OCI-LY1 (cell line): ENCODE measurements at regions not wholly inside any gene's neighbourhood (a gene's known extent, or its start where the extent isn't known, plus 50 kb on each side); places are given as distances from the start of the nearest gene placed in this dataset.

ENCODE experiments used
- H2AFZ ChIP-seq: fragments of 200-600 bp; sonication (generic), shearing (Covaris generic); 2 replicates; pipeline ENCODE4 v1.6.0; 2014; ENCODE audit warnings: antibody characterized with exemption, mild to moderate bottlenecking, low read length
- H3F3A ChIP-seq: fragments of 200-600 bp; sonication (generic), shearing (Covaris generic); 2 replicates; pipeline ENCODE4 v1.6.0; 2014; ENCODE audit warnings: mild to moderate bottlenecking, antibody characterized with exemption, low read length, moderate library complexity; ENCODE audit not compliant: insufficient read depth
- H3K27ac ChIP-seq: fragments of 200-600 bp; sonication (generic); 2 replicates; pipeline ENCODE4 v1.5.1; 2014; ENCODE audit warnings: low read length, mixed run types, mild to moderate bottlenecking, low read depth; ENCODE audit not compliant: poor library complexity, severe bottlenecking
- H3K27me3 ChIP-seq: fragments of 200-600 bp; sonication (generic); 2 replicates; pipeline ENCODE4 v1.6.0; 2014; ENCODE audit warnings: antibody characterized with exemption, mild to moderate bottlenecking, low read length, moderate library complexity; ENCODE audit not compliant: insufficient read depth
- H3K36me3 ChIP-seq: fragments of 200-600 bp; sonication (generic); 2 replicates; pipeline ENCODE4 v1.6.1; 2014; ENCODE audit warnings: mild to moderate bottlenecking, antibody characterized with exemption, low read length, moderate library complexity, mixed read lengths; ENCODE audit not compliant: insufficient read depth
- H3K4me1 ChIP-seq: fragments of 200-600 bp; sonication (generic); 2 replicates; pipeline ENCODE4 v1.5.1; 2014; ENCODE audit warnings: mild to moderate bottlenecking, low read length, moderate library complexity; ENCODE audit not compliant: insufficient read depth, severe bottlenecking
- H3K4me2 ChIP-seq: fragments of 200-600 bp; sonication (generic), shearing (Covaris generic); 2 replicates; pipeline ENCODE4 v1.6.1; 2014; ENCODE audit warnings: low read length
- H3K4me3 ChIP-seq: fragments of 200-600 bp; sonication (generic); 2 replicates; pipeline ENCODE4 v1.5.1; 2014; ENCODE audit warnings: low read length, low read depth, mild to moderate bottlenecking, mixed read lengths; ENCODE audit not compliant: poor library complexity, severe bottlenecking
- H3K79me2 ChIP-seq: fragments of 200-600 bp; shearing (Covaris generic); 2 replicates; pipeline ENCODE4 v1.6.1; 2016; ENCODE audit warnings: mixed run types, low read length, mixed read lengths; ENCODE audit not compliant: insufficient read depth
- H3K9ac ChIP-seq: fragments of 200-600 bp; sonication (generic), shearing (Covaris generic); 2 replicates; pipeline ENCODE4 v1.6.1; 2014; ENCODE audit warnings: mild to moderate bottlenecking, low read length, mixed read lengths
- H3K9me2 ChIP-seq: fragments of 200-600 bp; sonication (generic), shearing (Covaris generic); 2 replicates; pipeline ENCODE4 v1.6.1; 2014; ENCODE audit warnings: low read depth, mild to moderate bottlenecking, low read length, mixed read lengths
- H3K9me3 ChIP-seq: fragments of 200-600 bp; shearing (Covaris generic); 2 replicates; pipeline ENCODE4 v1.6.1; 2014; ENCODE audit warnings: low read length, mixed read lengths
- H4K20me1 ChIP-seq: fragments of 200-600 bp; sonication (generic), shearing (Covaris generic); 2 replicates; pipeline ENCODE4 v1.6.0; 2016; ENCODE audit warnings: mild to moderate bottlenecking, low read length; ENCODE audit not compliant: insufficient read depth
- CTCF ChIP-seq: fragments of 200-600 bp; sonication (generic), shearing (Covaris generic); IDR thresholded peaks from 2 replicates; pipeline ENCODE4 v1.5.1; 2017; ENCODE audit warnings: mild to moderate bottlenecking, antibody characterized with exemption, low read length, moderate library complexity, mixed read lengths
- EZH2 ChIP-seq: fragments of 200-600 bp; sonication (generic), shearing (Covaris generic); IDR thresholded peaks from 2 replicates; pipeline ENCODE4 v1.8.0; 2017; ENCODE audit warnings: borderline replicate concordance, mixed run types, mild to moderate bottlenecking, antibody characterized with exemption, low read length, moderate library complexity, mixed read lengths

DNA sequence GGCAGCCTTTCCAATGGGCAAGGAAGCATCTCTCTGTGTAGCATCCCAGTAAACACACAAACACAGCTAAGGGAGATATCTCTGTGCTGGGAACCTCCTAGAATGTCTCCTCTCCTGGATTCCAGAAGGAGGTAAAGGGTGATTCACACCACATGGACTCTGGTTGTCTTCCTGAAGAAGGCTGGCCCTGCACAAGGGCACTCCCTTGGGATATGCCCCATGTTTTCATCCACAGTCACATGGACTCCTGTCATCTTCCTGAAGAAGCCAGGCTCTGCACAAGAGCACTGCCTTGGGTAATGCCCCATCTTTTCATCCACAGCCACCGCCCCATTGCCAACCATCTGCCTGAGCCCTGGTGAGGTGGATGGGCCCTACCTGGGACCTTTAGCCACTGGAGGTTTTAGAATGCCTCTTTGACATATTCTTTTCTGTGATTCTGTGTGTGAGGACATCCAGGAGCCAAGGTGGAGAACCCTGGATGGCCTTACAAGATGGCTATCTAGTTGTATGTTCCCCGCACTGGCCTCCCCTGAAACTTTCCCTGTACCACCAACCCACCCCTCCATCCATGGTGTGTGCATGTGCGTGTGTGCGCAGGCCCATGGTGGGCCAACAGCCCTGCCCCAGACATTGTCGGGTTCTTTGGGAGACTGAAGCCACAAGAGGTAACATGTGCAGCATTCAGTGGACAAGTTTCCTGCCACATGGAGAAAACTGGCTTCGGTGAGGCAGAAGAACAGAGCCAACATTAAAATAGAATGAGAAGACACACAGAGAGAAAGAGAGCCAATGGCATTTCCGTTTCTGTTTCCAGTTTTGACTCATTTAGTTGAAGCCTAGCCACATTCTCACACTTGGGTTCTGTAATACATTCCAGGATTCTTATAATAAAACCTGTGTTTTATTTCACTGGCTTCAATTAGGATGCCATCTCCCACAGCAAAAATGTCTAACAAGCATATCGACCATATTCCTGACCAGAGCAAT lies 110.2 kb upstream of the CST7 start:
- Histone ChIP-seq H3K79me2 (no peaks in the 10 kb centered on the region), H3K27me3 (peaks cover 10% of the 10 kb centered on the region; the same call in 1 of the 2 replicates), H3K9me2 (no peaks in the 10 kb centered on the region), H3K27ac (no peak overlapping the region), H4K20me1 (no peaks in the 10 kb centered on the region), H3K4me1 (peaks cover 17% of the 10 kb centered on the region), H3F3A (no peaks in the 10 kb centered on the region), H2AFZ (no peak overlapping the region), H3K9me3 (no peaks in the 10 kb centered on the region), H3K4me2 (no peak overlapping the region), H3K4me3 (no peak overlapping the region), H3K9ac (no peak overlapping the region), H3K36me3 (no peaks in the 10 kb centered on the region)
- TF ChIP-seq CTCF (no peak), EZH2 (no peak)

GRCh38 chr20:24840121-24840713 lies 108.9 kb upstream of the CST7 start:
- no peaks in the 10 kb centered on the region for H3K9me2 ChIP-seq
- H3K79me2 ChIP-seq, result no peaks in the 10 kb centered on the region
- H3K27me3 ChIP-seq, result peaks cover 6% of the 10 kb centered on the region; the same call in 1 of the 2 replicates
- H3K4me1 ChIP-seq, result peaks cover 17% of the 10 kb centered on the region
- TF ChIP-seq EZH2 (no peak), CTCF (no peak)
- no peak overlapping the region for H3K4me2 ChIP-seq
- no peaks in the 10 kb centered on the region for H3K36me3 ChIP-seq
- H3K9ac ChIP-seq, result no peak overlapping the region
- no peak overlapping the region for H2AFZ ChIP-seq
- H3K4me3 ChIP-seq, result no peak overlapping the region
- no peaks in the 10 kb centered on the region for H4K20me1 ChIP-seq
- H3K27ac ChIP-seq, result no peak overlapping the region
- H3K9me3 ChIP-seq, result no peaks in the 10 kb centered on the region
- H3F3A ChIP-seq, result no peaks in the 10 kb centered on the region

- peak overlapping the region; percentile 23 for H3K4me3 ChIP-seq
- H3K9ac ChIP-seq, result no peak overlapping the region
- no peaks in the 10 kb centered on the region for H3F3A ChIP-seq
- TF ChIP-seq EZH2, result no peak
- no peak for TF ChIP-seq CTCF
- peak overlapping the region; percentile 12; the same call in 1 of the 2 replicates for H3K4me2 ChIP-seq
- H3K79me2 ChIP-seq, result no peaks in the 10 kb centered on the region
- H3K4me1 ChIP-seq, result peaks cover 17% of the 10 kb centered on the region
- H2AFZ ChIP-seq, result no peak overlapping the region
- no peaks in the 10 kb centered on the region for H3K36me3 ChIP-seq
- peaks cover 5% of the 10 kb centered on the region; the same call in 1 of the 2 replicates for H3K27me3 ChIP-seq
- H3K9me3 ChIP-seq, result no peaks in the 10 kb centered on the region
- peak overlapping the region; percentile 54 for H3K27ac ChIP-seq
- H4K20me1 ChIP-seq, result no peaks in the 10 kb centered on the region
- H3K9me2 ChIP-seq, result no peaks in the 10 kb centered on the region
Measured at GRCh38 chr20:24842274-24842917, 106.7 kb upstream of the CST7 start.
